GM23338 (cell line): ENCODE measurements at regions not wholly inside any gene's neighbourhood (a gene's known extent, or its start where the extent isn't known, plus 50 kb on each side); places are given as distances from the start of the nearest gene placed in this dataset.

Source experiments
- ATAC-seq: fragments of 200-7000 bp; cut with Tn5 transposase; 3 replicates; pipeline ENCODE4 v1.9.1; 2020
- DNase-seq: peaks from one replicate; pipeline ENCODE4 v3.0.0-alpha.2; 2015; ENCODE audit warnings: low spot score
- H2AFZ ChIP-seq: fragments of 200-600 bp; sonication (generic); 2 replicates; pipeline ENCODE4 v1.8.0; 2016; ENCODE audit warnings: antibody characterized with exemption, mild to moderate bottlenecking, moderate library complexity
- H3F3A ChIP-seq: fragments of 200-600 bp; sonication (generic); replicated peaks from 2 replicates; pipeline ENCODE4 v1.8.0; 2017; ENCODE audit warnings: antibody characterized with exemption, mixed run types, low read depth
- H3K27ac ChIP-seq: fragments of 200-600 bp; sonication (generic); 2 replicates; pipeline ENCODE4 v1.6.1; 2016; ENCODE audit warnings: low read depth
- H3K27me3 ChIP-seq: fragments of 200-600 bp; sonication (generic); 2 replicates; pipeline ENCODE4 v1.8.0; 2016; ENCODE audit warnings: mild to moderate bottlenecking, mixed run types, moderate library complexity; ENCODE audit not compliant: insufficient read depth
- H3K36me3 ChIP-seq: fragments of 200-600 bp; sonication (generic); 2 replicates; pipeline ENCODE4 v1.8.0; 2016; ENCODE audit warnings: mild to moderate bottlenecking; ENCODE audit not compliant: insufficient read depth
- H3K4me1 ChIP-seq: fragments of 200-600 bp; sonication (generic); 2 replicates; pipeline ENCODE4 v1.8.0; 2016; ENCODE audit warnings: mild to moderate bottlenecking, moderate library complexity; ENCODE audit not compliant: insufficient read depth
- H3K4me2 ChIP-seq: fragments of 200-600 bp; sonication (generic); 2 replicates; pipeline ENCODE4 v1.7.1; 2017; ENCODE audit warnings: mixed run types
- H3K4me3 ChIP-seq: fragments of 200-600 bp; sonication (generic); 2 replicates; pipeline ENCODE4 v1.6.1; 2016; ENCODE audit warnings: mixed run types
- H3K79me2 ChIP-seq: fragments of 200-600 bp; sonication (generic); replicated peaks from 2 replicates; pipeline ENCODE4 v1.8.0; 2017; ENCODE audit warnings: mild to moderate bottlenecking; ENCODE audit not compliant: insufficient read depth
- H3K9me2 ChIP-seq: fragments of 200-600 bp; sonication (generic); 2 replicates; pipeline ENCODE4 v1.8.0; 2017; ENCODE audit not compliant: insufficient read depth
- H4K20me1 ChIP-seq: fragments of 200-600 bp; sonication (generic); replicated peaks from 2 replicates; pipeline ENCODE4 v1.8.0; 2017; ENCODE audit warnings: mild to moderate bottlenecking; ENCODE audit not compliant: insufficient read depth
- H3K27ac Mint-ChIP-seq: 2 replicates; pipeline ENCODE4 v1.8.0; 2020; ENCODE audit warnings: inconsistent platforms, mild to moderate bottlenecking, moderate library complexity, mixed read lengths
- H3K27me3 Mint-ChIP-seq: 3 replicates; pipeline ENCODE4 v1.8.0; 2022; ENCODE audit warnings: low read depth, mild to moderate bottlenecking, moderate library complexity, mixed read lengths, inconsistent platforms; ENCODE audit not compliant: insufficient read depth, poor library complexity
- H3K36me3 Mint-ChIP-seq: 3 replicates; pipeline ENCODE4 v1.8.0; 2021; ENCODE audit warnings: low read depth, mild to moderate bottlenecking, inconsistent platforms, moderate library complexity, mixed read lengths
- H3K4me1 Mint-ChIP-seq: 3 replicates; pipeline ENCODE4 v1.8.0; 2020; ENCODE audit warnings: mild to moderate bottlenecking, inconsistent platforms, mixed read lengths
- H3K4me3 Mint-ChIP-seq: 3 replicates; pipeline ENCODE4 v1.8.0; 2021; ENCODE audit warnings: moderate library complexity, mild to moderate bottlenecking, inconsistent platforms, mixed read lengths
- H3K9me3 Mint-ChIP-seq: 3 replicates; pipeline ENCODE4 v1.8.0; 2020; ENCODE audit warnings: moderate library complexity, mild to moderate bottlenecking, inconsistent platforms, mixed read lengths
- CREB1 ChIP-seq: fragments of 250-450 bp; sonication (Bioruptor Pico); IDR thresholded peaks from 2 replicates; pipeline ENCODE4 v1.5.0; 2020; ENCODE audit warnings: low read depth, mild to moderate bottlenecking, moderate library complexity
- EZH2 ChIP-seq: fragments of 200-600 bp; sonication (generic); IDR thresholded peaks from one replicate; pipeline ENCODE4 v1.8.0; 2017; ENCODE audit warnings: antibody characterized with exemption, mild to moderate bottlenecking, low read depth; ENCODE audit not compliant: unreplicated experiment
- EZH2phosphoT487 ChIP-seq: fragments of 200-600 bp; sonication (generic); IDR thresholded peaks from one replicate; pipeline ENCODE4 v1.8.1; 2018; ENCODE audit warnings: antibody characterized with exemption; ENCODE audit not compliant: unreplicated experiment
- NANOG ChIP-seq: IDR thresholded peaks from 2 replicates; pipeline ENCODE4 v1.6.1; 2016; ENCODE audit warnings: antibody characterized with exemption, borderline replicate concordance
- POLR2AphosphoS5 ChIP-seq: IDR thresholded peaks from 2 replicates; pipeline ENCODE4 v1.6.1; 2016; ENCODE audit warnings: antibody characterized with exemption, low read depth
- REST ChIP-seq: IDR thresholded peaks from one replicate; pipeline ENCODE4 v1.6.1; 2018; ENCODE audit warnings: antibody characterized with exemption; ENCODE audit not compliant: unreplicated experiment
- STAT1 ChIP-seq: IDR thresholded peaks from one replicate; pipeline ENCODE4 v1.6.1; 2016; ENCODE audit warnings: antibody characterized with exemption; ENCODE audit not compliant: unreplicated experiment
- ZNF114 ChIP-seq: fragments of 250-450 bp; sonication (Bioruptor Pico); IDR thresholded peaks from 2 replicates; pipeline ENCODE4 v1.5.0; 2020; ENCODE audit warnings: mild to moderate bottlenecking, moderate library complexity
- ZNF331 ChIP-seq: fragments of 250-450 bp; sonication (Bioruptor Pico); IDR thresholded peaks from 2 replicates; pipeline ENCODE4 v1.5.0; 2020; ENCODE audit warnings: low read depth, mild to moderate bottlenecking, moderate library complexity
- TF ChIP-seq, protein P1 (sequence below): IDR thresholded peaks from 2 replicates; pipeline ENCODE4 v1.6.1; 2016; ENCODE audit warnings: antibody characterized with exemption
- TF ChIP-seq, protein P2 (sequence below): fragments of 250-450 bp; sonication (Bioruptor Pico); IDR thresholded peaks from 2 replicates; pipeline ENCODE4 v1.5.0; 2020; ENCODE audit warnings: mild to moderate bottlenecking, moderate library complexity
- TF ChIP-seq, protein P3 (sequence below), 2 experiments: fragments of 200-600 bp in 1 of 2; sonication (generic) in 1 of 2; conservative IDR thresholded peaks; 2 replicates each; pipeline versions ENCODE4 v1.5.1 to v1.6.1; 2016 to 2017; ENCODE audit warnings: antibody characterized with exemption in 2 of 2, low read depth in 2 of 2, mild to moderate bottlenecking in 2 of 2, moderate library complexity in 1 of 2

- no peak overlapping the region for H3K4me2 ChIP-seq
- no peak for ATAC-seq
- Mint-ChIP-seq H3K27me3 (peaks cover 2% of the 10 kb centered on the region), H3K36me3 (peaks cover 4% of the 10 kb centered on the region; the same call in 1 of the 3 replicates), H3K4me1 (peaks cover 4% of the 10 kb centered on the region; the same call in 2 of the 3 replicates), H3K4me3 (no peak overlapping the region), H3K9me3 (peaks cover 2% of the 10 kb centered on the region; the same call in 2 of the 3 replicates), H3K27ac (no peak overlapping the region)
- no peaks in the 10 kb centered on the region for H4K20me1 ChIP-seq
- H2AFZ ChIP-seq = no peak overlapping the region
- H3K4me1 ChIP-seq = no peaks in the 10 kb centered on the region
- H3F3A ChIP-seq = no peaks in the 10 kb centered on the region
- DNase-seq = no peak
- no peaks in the 10 kb centered on the region for H3K36me3 ChIP-seq
- peaks cover 8% of the 10 kb centered on the region; the same call in 1 of the 2 replicates for H3K9me2 ChIP-seq
- H3K79me2 ChIP-seq = no peaks in the 10 kb centered on the region
- H3K27me3 ChIP-seq = no peaks in the 10 kb centered on the region
- no peak overlapping the region for H3K4me3 ChIP-seq
- TF ChIP-seq NANOG (no peak), REST (no peak), CREB1 (no peak), ZNF114 (CRISPR knock-in tag) (no peak), EZH2 (no peak), STAT1 (no peak), EZH2phosphoT487 (no peak), POLR2AphosphoS5 (no peak), ZNF331 (CRISPR knock-in tag) (no peak)
- TF ChIP-seq, protein P1, sequence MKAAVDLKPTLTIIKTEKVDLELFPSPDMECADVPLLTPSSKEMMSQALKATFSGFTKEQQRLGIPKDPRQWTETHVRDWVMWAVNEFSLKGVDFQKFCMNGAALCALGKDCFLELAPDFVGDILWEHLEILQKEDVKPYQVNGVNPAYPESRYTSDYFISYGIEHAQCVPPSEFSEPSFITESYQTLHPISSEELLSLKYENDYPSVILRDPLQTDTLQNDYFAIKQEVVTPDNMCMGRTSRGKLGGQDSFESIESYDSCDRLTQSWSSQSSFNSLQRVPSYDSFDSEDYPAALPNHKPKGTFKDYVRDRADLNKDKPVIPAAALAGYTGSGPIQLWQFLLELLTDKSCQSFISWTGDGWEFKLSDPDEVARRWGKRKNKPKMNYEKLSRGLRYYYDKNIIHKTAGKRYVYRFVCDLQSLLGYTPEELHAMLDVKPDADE = no peak
- TF ChIP-seq, protein P2, sequence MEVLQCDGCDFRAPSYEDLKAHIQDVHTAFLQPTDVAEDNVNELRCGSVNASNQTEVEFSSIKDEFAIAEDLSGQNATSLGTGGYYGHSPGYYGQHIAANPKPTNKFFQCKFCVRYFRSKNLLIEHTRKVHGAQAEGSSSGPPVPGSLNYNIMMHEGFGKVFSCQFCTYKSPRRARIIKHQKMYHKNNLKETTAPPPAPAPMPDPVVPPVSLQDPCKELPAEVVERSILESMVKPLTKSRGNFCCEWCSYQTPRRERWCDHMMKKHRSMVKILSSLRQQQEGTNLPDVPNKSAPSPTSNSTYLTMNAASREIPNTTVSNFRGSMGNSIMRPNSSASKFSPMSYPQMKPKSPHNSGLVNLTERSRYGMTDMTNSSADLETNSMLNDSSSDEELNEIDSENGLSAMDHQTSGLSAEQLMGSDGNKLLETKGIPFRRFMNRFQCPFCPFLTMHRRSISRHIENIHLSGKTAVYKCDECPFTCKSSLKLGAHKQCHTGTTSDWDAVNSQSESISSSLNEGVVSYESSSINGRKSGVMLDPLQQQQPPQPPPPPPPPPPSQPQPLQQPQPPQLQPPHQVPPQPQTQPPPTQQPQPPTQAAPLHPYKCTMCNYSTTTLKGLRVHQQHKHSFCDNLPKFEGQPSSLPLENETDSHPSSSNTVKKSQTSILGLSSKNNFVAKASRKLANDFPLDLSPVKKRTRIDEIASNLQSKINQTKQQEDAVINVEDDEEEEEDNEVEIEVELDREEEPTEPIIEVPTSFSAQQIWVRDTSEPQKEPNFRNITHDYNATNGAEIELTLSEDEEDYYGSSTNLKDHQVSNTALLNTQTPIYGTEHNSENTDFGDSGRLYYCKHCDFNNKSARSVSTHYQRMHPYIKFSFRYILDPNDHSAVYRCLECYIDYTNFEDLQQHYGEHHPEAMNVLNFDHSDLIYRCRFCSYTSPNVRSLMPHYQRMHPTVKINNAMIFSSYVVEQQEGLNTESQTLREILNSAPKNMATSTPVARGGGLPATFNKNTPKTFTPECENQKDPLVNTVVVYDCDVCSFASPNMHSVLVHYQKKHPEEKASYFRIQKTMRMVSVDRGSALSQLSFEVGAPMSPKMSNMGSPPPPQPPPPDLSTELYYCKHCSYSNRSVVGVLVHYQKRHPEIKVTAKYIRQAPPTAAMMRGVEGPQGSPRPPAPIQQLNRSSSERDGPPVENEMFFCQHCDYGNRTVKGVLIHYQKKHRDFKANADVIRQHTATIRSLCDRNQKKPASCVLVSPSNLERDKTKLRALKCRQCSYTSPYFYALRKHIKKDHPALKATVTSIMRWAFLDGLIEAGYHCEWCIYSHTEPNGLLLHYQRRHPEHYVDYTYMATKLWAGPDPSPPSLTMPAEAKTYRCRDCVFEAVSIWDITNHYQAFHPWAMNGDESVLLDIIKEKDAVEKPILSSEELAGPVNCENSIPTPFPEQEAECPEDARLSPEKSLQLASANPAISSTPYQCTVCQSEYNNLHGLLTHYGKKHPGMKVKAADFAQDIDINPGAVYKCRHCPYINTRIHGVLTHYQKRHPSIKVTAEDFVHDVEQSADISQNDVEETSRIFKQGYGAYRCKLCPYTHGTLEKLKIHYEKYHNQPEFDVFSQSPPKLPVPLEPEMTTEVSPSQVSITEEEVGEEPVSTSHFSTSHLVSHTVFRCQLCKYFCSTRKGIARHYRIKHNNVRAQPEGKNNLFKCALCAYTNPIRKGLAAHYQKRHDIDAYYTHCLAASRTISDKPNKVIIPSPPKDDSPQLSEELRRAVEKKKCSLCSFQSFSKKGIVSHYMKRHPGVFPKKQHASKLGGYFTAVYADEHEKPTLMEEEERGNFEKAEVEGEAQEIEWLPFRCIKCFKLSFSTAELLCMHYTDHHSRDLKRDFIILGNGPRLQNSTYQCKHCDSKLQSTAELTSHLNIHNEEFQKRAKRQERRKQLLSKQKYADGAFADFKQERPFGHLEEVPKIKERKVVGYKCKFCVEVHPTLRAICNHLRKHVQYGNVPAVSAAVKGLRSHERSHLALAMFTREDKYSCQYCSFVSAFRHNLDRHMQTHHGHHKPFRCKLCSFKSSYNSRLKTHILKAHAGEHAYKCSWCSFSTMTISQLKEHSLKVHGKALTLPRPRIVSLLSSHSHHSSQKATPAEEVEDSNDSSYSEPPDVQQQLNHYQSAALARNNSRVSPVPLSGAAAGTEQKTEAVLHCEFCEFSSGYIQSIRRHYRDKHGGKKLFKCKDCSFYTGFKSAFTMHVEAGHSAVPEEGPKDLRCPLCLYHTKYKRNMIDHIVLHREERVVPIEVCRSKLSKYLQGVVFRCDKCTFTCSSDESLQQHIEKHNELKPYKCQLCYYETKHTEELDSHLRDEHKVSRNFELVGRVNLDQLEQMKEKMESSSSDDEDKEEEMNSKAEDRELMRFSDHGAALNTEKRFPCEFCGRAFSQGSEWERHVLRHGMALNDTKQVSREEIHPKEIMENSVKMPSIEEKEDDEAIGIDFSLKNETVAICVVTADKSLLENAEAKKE = no peak
- TF ChIP-seq, protein P3, sequence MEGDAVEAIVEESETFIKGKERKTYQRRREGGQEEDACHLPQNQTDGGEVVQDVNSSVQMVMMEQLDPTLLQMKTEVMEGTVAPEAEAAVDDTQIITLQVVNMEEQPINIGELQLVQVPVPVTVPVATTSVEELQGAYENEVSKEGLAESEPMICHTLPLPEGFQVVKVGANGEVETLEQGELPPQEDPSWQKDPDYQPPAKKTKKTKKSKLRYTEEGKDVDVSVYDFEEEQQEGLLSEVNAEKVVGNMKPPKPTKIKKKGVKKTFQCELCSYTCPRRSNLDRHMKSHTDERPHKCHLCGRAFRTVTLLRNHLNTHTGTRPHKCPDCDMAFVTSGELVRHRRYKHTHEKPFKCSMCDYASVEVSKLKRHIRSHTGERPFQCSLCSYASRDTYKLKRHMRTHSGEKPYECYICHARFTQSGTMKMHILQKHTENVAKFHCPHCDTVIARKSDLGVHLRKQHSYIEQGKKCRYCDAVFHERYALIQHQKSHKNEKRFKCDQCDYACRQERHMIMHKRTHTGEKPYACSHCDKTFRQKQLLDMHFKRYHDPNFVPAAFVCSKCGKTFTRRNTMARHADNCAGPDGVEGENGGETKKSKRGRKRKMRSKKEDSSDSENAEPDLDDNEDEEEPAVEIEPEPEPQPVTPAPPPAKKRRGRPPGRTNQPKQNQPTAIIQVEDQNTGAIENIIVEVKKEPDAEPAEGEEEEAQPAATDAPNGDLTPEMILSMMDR (conservative IDR thresholded peaks at IDR 0.05; ENCODE audit: low read depth in 2 of 2) = no peak
- no peak overlapping the region for H3K27ac ChIP-seq
Observed at GRCh38 chr3:104878395-104878794, 488.3 kb upstream of the ALCAM start.
